MM.1S (cell line): ENCODE measurements at regions not wholly inside any gene's neighbourhood (a gene's known extent, or its start where the extent isn't known, plus 50 kb on each side); places are given as distances from the start of the nearest gene placed in this dataset.

Experiments used
- CTCF ChIP-seq: fragments of 300-600 bp; sonication (generic); IDR thresholded peaks from 2 replicates; pipeline ENCODE4 v1.5.1; 2016; ENCODE audit warnings: antibody characterized with exemption, low read length, mixed read lengths
- EZH2 ChIP-seq: fragments of 300-600 bp; sonication (generic); optimal IDR thresholded peaks from 2 replicates; pipeline ENCODE3; 2017; ENCODE audit warnings: low read depth, mild to moderate bottlenecking, antibody characterized with exemption, low read length, mixed read lengths
- EZH2phosphoT487 ChIP-seq: fragments of 300-600 bp; sonication (generic); IDR thresholded peaks from 2 replicates; pipeline ENCODE4 v1.6.1; 2018; ENCODE audit warnings: antibody characterized with exemption, low read length

GRCh38 chr1:96183928-96184327, 537.7 kb upstream of the PTBP2 start:
- no peak for TF ChIP-seq CTCF
- no peak for TF ChIP-seq EZH2
- no peak for TF ChIP-seq EZH2phosphoT487
